Activated naive CD8-positive, alpha-beta T cell treated with anti-CD3 and anti-CD28 coated beads for 36 hours (primary cell): ENCODE measurements at regions not wholly inside any gene's neighbourhood (a gene's known extent, or its start where the extent isn't known, plus 50 kb on each side); places are given as distances from the start of the nearest gene placed in this dataset.
A peak's percentile ranks its signal among the peaks of the same experiment; 100 is the strongest.

ENCODE experiments used
- DNase-seq: peaks from one replicate; pipeline ENCODE4 v3.0.0; 2021
- H3K27ac Mint-ChIP-seq: one replicate; pipeline ENCODE4 v1.8.0; 2022; ENCODE audit warnings: mild to moderate bottlenecking, moderate library complexity, mixed read lengths
- H3K27me3 Mint-ChIP-seq: one replicate; pipeline ENCODE4 v1.8.0; 2022; ENCODE audit warnings: mild to moderate bottlenecking, mixed read lengths
- H3K36me3 Mint-ChIP-seq: one replicate; pipeline ENCODE4 v1.8.0; 2021; ENCODE audit warnings: mild to moderate bottlenecking, mixed read lengths
- H3K4me1 Mint-ChIP-seq: one replicate; pipeline ENCODE4 v1.8.0; 2021; ENCODE audit warnings: mixed read lengths
- H3K4me3 Mint-ChIP-seq: one replicate; pipeline ENCODE4 v1.8.0; 2022; ENCODE audit warnings: mild to moderate bottlenecking, moderate library complexity, mixed read lengths
- H3K9me3 Mint-ChIP-seq: one replicate; pipeline ENCODE4 v1.8.0; 2022; ENCODE audit warnings: mixed read lengths

- Mint-ChIP-seq H3K27ac (no peak overlapping the region), H3K36me3 (no peaks in the 10 kb centered on the region), H3K9me3 (no peaks in the 10 kb centered on the region), H3K27me3 (no peaks in the 10 kb centered on the region), H3K4me1 (no peaks in the 10 kb centered on the region), H3K4me3 (no peak overlapping the region)
- DNase-seq = no peak
Observed at GRCh38 chr9:107557236-107557990, 67.8 kb upstream of the KLF4 start.

GRCh38 chr9:107554636-107555035, 65.1 kb upstream of the KLF4 start:
- no peaks in the 10 kb centered on the region for H3K9me3 Mint-ChIP-seq
- H3K36me3 Mint-ChIP-seq = no peaks in the 10 kb centered on the region
- H3K4me1 Mint-ChIP-seq = no peaks in the 10 kb centered on the region

GRCh38 chr9:107548298-107549142, 59.0 kb upstream of the KLF4 start:
- Mint-ChIP-seq H3K27me3 (peaks cover 7% of the 10 kb centered on the region), H3K9me3 (no peaks in the 10 kb centered on the region), H3K36me3 (no peaks in the 10 kb centered on the region), H3K27ac (peak overlapping the region; percentile 59), H3K4me3 (no peak overlapping the region), H3K4me1 (no peaks in the 10 kb centered on the region)
- no peak for DNase-seq

More at GRCh38 chr9:107554636-107555035, 65.1 kb upstream of the KLF4 start:
- no peaks in the 10 kb centered on the region for H3K27me3 Mint-ChIP-seq
- no peak for DNase-seq
- H3K27ac Mint-ChIP-seq = no peak overlapping the region
- no peak overlapping the region for H3K4me3 Mint-ChIP-seq

- no peaks in the 10 kb centered on the region for H3K4me1 Mint-ChIP-seq
- no peak for DNase-seq
- no peaks in the 10 kb centered on the region for H3K9me3 Mint-ChIP-seq
- no peak overlapping the region for H3K4me3 Mint-ChIP-seq
- H3K27ac Mint-ChIP-seq = peak overlapping the region; percentile 59
- H3K27me3 Mint-ChIP-seq = peaks cover 7% of the 10 kb centered on the region
- H3K36me3 Mint-ChIP-seq = no peaks in the 10 kb centered on the region
Observed at GRCh38 chr9:107547772-107548297, 58.3 kb upstream of the KLF4 start.

GRCh38 chr9:107547303-107547702, 57.7 kb upstream of the KLF4 start:
- no peak for DNase-seq
- H3K9me3 Mint-ChIP-seq = no peaks in the 10 kb centered on the region
- no peaks in the 10 kb centered on the region for H3K4me1 Mint-ChIP-seq
- H3K27me3 Mint-ChIP-seq = peaks cover 7% of the 10 kb centered on the region
- H3K4me3 Mint-ChIP-seq = no peak overlapping the region
- no peaks in the 10 kb centered on the region for H3K36me3 Mint-ChIP-seq
- H3K27ac Mint-ChIP-seq = no peak overlapping the region

GRCh38 chr9:107546859-107547258, 57.3 kb upstream of the KLF4 start:
- H3K9me3 Mint-ChIP-seq = no peaks in the 10 kb centered on the region
- H3K4me1 Mint-ChIP-seq = no peaks in the 10 kb centered on the region
- no peak overlapping the region for H3K4me3 Mint-ChIP-seq
- no peak overlapping the region for H3K27ac Mint-ChIP-seq
- H3K27me3 Mint-ChIP-seq = peaks cover 7% of the 10 kb centered on the region
- no peaks in the 10 kb centered on the region for H3K36me3 Mint-ChIP-seq
- no peak for DNase-seq

GRCh38 chr9:107545036-107545435, 55.5 kb upstream of the KLF4 start:
- Mint-ChIP-seq H3K36me3 (no peaks in the 10 kb centered on the region), H3K4me1 (no peaks in the 10 kb centered on the region), H3K4me3 (no peak overlapping the region), H3K27me3 (peaks cover 7% of the 10 kb centered on the region), H3K9me3 (no peaks in the 10 kb centered on the region), H3K27ac (no peak overlapping the region)
- no peak for DNase-seq

GRCh38 chr9:107542411-107543157, 53.0 kb upstream of the KLF4 start:
- Mint-ChIP-seq H3K36me3 (no peaks in the 10 kb centered on the region), H3K27me3 (peaks cover 7% of the 10 kb centered on the region), H3K27ac (no peak overlapping the region), H3K4me3 (no peak overlapping the region), H3K9me3 (no peaks in the 10 kb centered on the region), H3K4me1 (no peaks in the 10 kb centered on the region)
- DNase-seq = no peak

- Mint-ChIP-seq H3K4me3 (no peak overlapping the region), H3K27ac (no peak overlapping the region), H3K27me3 (peaks cover 3% of the 10 kb centered on the region), H3K9me3 (no peaks in the 10 kb centered on the region), H3K4me1 (no peaks in the 10 kb centered on the region), H3K36me3 (no peaks in the 10 kb centered on the region)
- no peak for DNase-seq
Observed at GRCh38 chr9:107541523-107541922, 52.0 kb upstream of the KLF4 start.

GRCh38 chr9:107540164-107540561, 50.6 kb upstream of the KLF4 start:
- Mint-ChIP-seq H3K36me3 (no peaks in the 10 kb centered on the region), H3K27me3 (no peaks in the 10 kb centered on the region), H3K4me3 (no peak overlapping the region), H3K4me1 (no peaks in the 10 kb centered on the region), H3K27ac (no peak overlapping the region), H3K9me3 (no peaks in the 10 kb centered on the region)
- no peak for DNase-seq

GRCh38 chr9:107539427-107540163, 50.0 kb upstream of the KLF4 start:
- Mint-ChIP-seq H3K27me3 (no peaks in the 10 kb centered on the region), H3K4me1 (no peaks in the 10 kb centered on the region), H3K27ac (no peak overlapping the region), H3K36me3 (no peaks in the 10 kb centered on the region), H3K9me3 (no peaks in the 10 kb centered on the region), H3K4me3 (no peak overlapping the region)
- no peak for DNase-seq
